Osteocyte (in vitro differentiated cells): ENCODE measurements at regions not wholly inside any gene's neighbourhood (a gene's known extent, or its start where the extent isn't known, plus 50 kb on each side); places are given as distances from the start of the nearest gene placed in this dataset.

Experiments used
- DNase-seq: peaks from one replicate; pipeline ENCODE4 v3.0.0; 2021; ENCODE audit warnings: mixed read lengths; ENCODE audit not compliant: unreplicated experiment; ENCODE audit errors: extremely low spot score
- H3K27ac Mint-ChIP-seq: one replicate; pipeline ENCODE4 v1.8.0; 2021; ENCODE audit warnings: mild to moderate bottlenecking, mixed read lengths; ENCODE audit not compliant: unreplicated experiment
- H3K27me3 Mint-ChIP-seq: one replicate; pipeline ENCODE4 v1.8.0; 2021; ENCODE audit warnings: mixed read lengths; ENCODE audit not compliant: unreplicated experiment
- H3K36me3 Mint-ChIP-seq: one replicate; pipeline ENCODE4 v1.8.0; 2021; ENCODE audit warnings: mixed read lengths; ENCODE audit not compliant: unreplicated experiment
- H3K4me1 Mint-ChIP-seq: one replicate; pipeline ENCODE4 v1.8.0; 2021; ENCODE audit warnings: mixed read lengths; ENCODE audit not compliant: unreplicated experiment
- H3K4me3 Mint-ChIP-seq: one replicate; pipeline ENCODE4 v1.8.0; 2021; ENCODE audit warnings: mild to moderate bottlenecking, moderate library complexity, mixed read lengths; ENCODE audit not compliant: unreplicated experiment
- H3K9me3 Mint-ChIP-seq: one replicate; pipeline ENCODE4 v1.8.0; 2021; ENCODE audit warnings: mixed read lengths; ENCODE audit not compliant: unreplicated experiment
- CTCF ChIP-seq: fragments of 200-600 bp; sonication (generic); IDR thresholded peaks from 2 replicates; pipeline ENCODE4 v1.5.0; 2021; ENCODE audit warnings: antibody characterized with exemption, mild to moderate bottlenecking, moderate library complexity

- no peak overlapping the region for H3K4me3 Mint-ChIP-seq
- H3K36me3 Mint-ChIP-seq: no peaks in the 10 kb centered on the region
- peak; percentile 56 for DNase-seq
- no peak overlapping the region for H3K27ac Mint-ChIP-seq
- H3K4me1 Mint-ChIP-seq: peaks cover 8% of the 10 kb centered on the region
- peaks cover 80% of the 10 kb centered on the region for H3K27me3 Mint-ChIP-seq
- no peak for TF ChIP-seq CTCF
- H3K9me3 Mint-ChIP-seq: no peaks in the 10 kb centered on the region
Measured at GRCh38 chr15:70535071-70535954, 228.0 kb downstream of the UACA start.

- Mint-ChIP-seq H3K27ac (no peak overlapping the region), H3K27me3 (peaks cover 75% of the 10 kb centered on the region), H3K36me3 (no peaks in the 10 kb centered on the region), H3K4me3 (no peak overlapping the region), H3K4me1 (peaks cover 8% of the 10 kb centered on the region), H3K9me3 (no peaks in the 10 kb centered on the region)
- DNase-seq: peak; percentile 21
- no peak for TF ChIP-seq CTCF
Measured at GRCh38 chr15:70533931-70534742, 229.2 kb downstream of the UACA start.

- no peak for TF ChIP-seq CTCF
- peaks cover 8% of the 10 kb centered on the region for H3K4me1 Mint-ChIP-seq
- no peak overlapping the region for H3K4me3 Mint-ChIP-seq
- peaks cover 3% of the 10 kb centered on the region for H3K9me3 Mint-ChIP-seq
- peaks cover 2% of the 10 kb centered on the region for H3K36me3 Mint-ChIP-seq
- DNase-seq: no peak
- H3K27ac Mint-ChIP-seq: no peak overlapping the region
- H3K27me3 Mint-ChIP-seq: peaks cover 74% of the 10 kb centered on the region
Measured at GRCh38 chr15:70532531-70533186, 230.7 kb downstream of the UACA start.

- no peak overlapping the region for H3K4me3 Mint-ChIP-seq
- peaks cover 2% of the 10 kb centered on the region for H3K36me3 Mint-ChIP-seq
- no peak for TF ChIP-seq CTCF
- H3K27me3 Mint-ChIP-seq: peaks cover 72% of the 10 kb centered on the region
- H3K27ac Mint-ChIP-seq: no peak overlapping the region
- DNase-seq: no peak
- H3K9me3 Mint-ChIP-seq: peaks cover 3% of the 10 kb centered on the region
- H3K4me1 Mint-ChIP-seq: peaks cover 14% of the 10 kb centered on the region
Measured at GRCh38 chr15:70531576-70531975, 231.8 kb downstream of the UACA start.
